BLaER1 treated with 17β-estradiol and CSF1 and Interleukin-3, amounts not matched to agents 10 nM and 100 nM (cell line): ENCODE measurements at regions not wholly inside any gene's neighbourhood (a gene's known extent, or its start where the extent isn't known, plus 50 kb on each side); places are given as distances from the start of the nearest gene placed in this dataset.

ENCODE experiments used
- H3K27ac ChIP-seq, 11 experiments: shearing (Covaris generic); formaldehyde crosslinking; 2 replicates each; pipeline ENCODE4 v1.8.1; 2022
- H3K27me3 ChIP-seq, 11 experiments: shearing (Covaris generic); formaldehyde crosslinking; 2 replicates each; pipeline ENCODE4 v1.8.1; 2022
- H3K36me3 ChIP-seq, 11 experiments: shearing (Covaris generic); formaldehyde crosslinking; 2 replicates each; pipeline ENCODE4 v1.8.1; 2022
- H3K4me1 ChIP-seq, 10 experiments: shearing (Covaris generic); formaldehyde crosslinking; 2 replicates each; pipeline ENCODE4 v1.8.1; 2022
- H3K4me2 ChIP-seq, 11 experiments: shearing (Covaris generic); formaldehyde crosslinking; 2 replicates each; pipeline ENCODE4 v1.8.1; 2022
- H3K4me3 ChIP-seq, 10 experiments: shearing (Covaris generic); formaldehyde crosslinking; 2 replicates each; pipeline ENCODE4 v1.8.1; 2022
- H3K9ac ChIP-seq, 11 experiments: shearing (Covaris generic); formaldehyde crosslinking; 2 replicates each; pipeline ENCODE4 v1.8.1; 2022
- H3K9me3 ChIP-seq, 11 experiments: shearing (Covaris generic); formaldehyde crosslinking; replicated peaks in 1 of 11; 2 replicates each; pipeline ENCODE4 v1.8.1; 2022
- H4K20me1 ChIP-seq, 11 experiments: shearing (Covaris generic); formaldehyde crosslinking; 2 replicates each; pipeline ENCODE4 v1.8.1; 2022
- Cebpa-rat ChIP-seq, 11 experiments: shearing (Covaris generic); IDR thresholded peaks; 2 replicates each; pipeline ENCODE4 v1.8.1; 2022

GRCh38 chr7:85516675-85517074, 329.8 kb upstream of the SEMA3D start:
- Histone ChIP-seq H3K27ac (no peak overlapping the region), H3K4me2 (no peak overlapping the region), H3K4me1 (no peaks in the 10 kb centered on the region), H3K9ac (no peak overlapping the region), H3K9me3 (no peaks in the 10 kb centered on the region), H3K27me3 (no peaks in the 10 kb centered on the region), H3K4me3 (no peak overlapping the region), H3K36me3 (no peaks in the 10 kb centered on the region), H4K20me1 (no peaks in the 10 kb centered on the region)
- TF ChIP-seq Cebpa-rat (IDR thresholded peaks at IDR 0.05) = no peak

- H4K20me1 ChIP-seq = no peaks in the 10 kb centered on the region
- TF ChIP-seq Cebpa-rat (IDR thresholded peaks at IDR 0.05) = no peak
- H3K9ac ChIP-seq = no peak overlapping the region
- no peaks in the 10 kb centered on the region for H3K4me1 ChIP-seq
- H3K4me2 ChIP-seq = no peak overlapping the region
- H3K27me3 ChIP-seq = no peaks in the 10 kb centered on the region
- no peaks in the 10 kb centered on the region for H3K36me3 ChIP-seq
- H3K4me3 ChIP-seq = no peak overlapping the region
- no peak overlapping the region for H3K27ac ChIP-seq
- H3K9me3 ChIP-seq = no peaks in the 10 kb centered on the region
Measured at GRCh38 chr7:85512790-85513189, 325.9 kb upstream of the SEMA3D start.

- Histone ChIP-seq H3K4me3 (no peak overlapping the region), H4K20me1 (no peaks in the 10 kb centered on the region), H3K4me2 (no peak overlapping the region), H3K27ac (no peak overlapping the region), H3K27me3 (no peaks in the 10 kb centered on the region), H3K4me1 (no peaks in the 10 kb centered on the region), H3K36me3 (no peaks in the 10 kb centered on the region), H3K9ac (no peak overlapping the region), H3K9me3 (no peaks in the 10 kb centered on the region)
- TF ChIP-seq Cebpa-rat (IDR thresholded peaks at IDR 0.05) = no peak
Measured at GRCh38 chr7:85510287-85510686, 323.4 kb upstream of the SEMA3D start.

- Histone ChIP-seq H3K9ac (no peak overlapping the region), H3K4me1 (no peaks in the 10 kb centered on the region), H4K20me1 (no peaks in the 10 kb centered on the region), H3K36me3 (no peaks in the 10 kb centered on the region), H3K9me3 (no peaks in the 10 kb centered on the region), H3K27me3 (no peaks in the 10 kb centered on the region), H3K27ac (no peak overlapping the region), H3K4me3 (no peak overlapping the region), H3K4me2 (no peak overlapping the region)
- TF ChIP-seq Cebpa-rat (IDR thresholded peaks at IDR 0.05) = no peak
Measured at GRCh38 chr7:85509476-85509875, 322.6 kb upstream of the SEMA3D start.

GRCh38 chr7:85508642-85509410, 322.0 kb upstream of the SEMA3D start:
- Histone ChIP-seq H4K20me1 (no peaks in the 10 kb centered on the region), H3K27ac (no peak overlapping the region), H3K4me2 (no peak overlapping the region), H3K9me3 (no peaks in the 10 kb centered on the region), H3K4me3 (no peak overlapping the region), H3K27me3 (no peaks in the 10 kb centered on the region), H3K36me3 (no peaks in the 10 kb centered on the region), H3K9ac (no peak overlapping the region), H3K4me1 (no peaks in the 10 kb centered on the region)
- no peak for TF ChIP-seq Cebpa-rat (IDR thresholded peaks at IDR 0.05)

GRCh38 chr7:85498031-85498430, 311.2 kb upstream of the SEMA3D start:
- Histone ChIP-seq H3K27me3 (no peaks in the 10 kb centered on the region), H4K20me1 (no peaks in the 10 kb centered on the region; a peak in 1 of 22 replicates), H3K9me3 (peaks cover 0 to 14% (median 9%) of the 10 kb centered on the region in 11 experiments; a peak in 9 of 22 replicates), H3K9ac (no peak overlapping the region), H3K36me3 (no peaks in the 10 kb centered on the region), H3K4me3 (no peak overlapping the region), H3K4me1 (peaks cover 0 to 7% (median 0%) of the 10 kb centered on the region in 10 experiments; a peak in 2 of 20 replicates), H3K27ac (no peak overlapping the region), H3K4me2 (no peak overlapping the region)
- TF ChIP-seq Cebpa-rat (IDR thresholded peaks at IDR 0.05) = no peak

GRCh38 chr7:85489498-85489897, 302.6 kb upstream of the SEMA3D start:
- H3K4me3 ChIP-seq = no peak overlapping the region
- peak overlapping the region in 1 of 11 experiments; percentile 33; a peak in 2 of 22 replicates for H3K4me2 ChIP-seq
- H3K4me1 ChIP-seq = peaks cover 0 to 9% (median 0%) of the 10 kb centered on the region in 10 experiments; a peak in 4 of 20 replicates
- no peak overlapping the region for H3K9ac ChIP-seq
- H3K9me3 ChIP-seq = no peaks in the 10 kb centered on the region
- no peak for TF ChIP-seq Cebpa-rat (IDR thresholded peaks at IDR 0.05)
- no peaks in the 10 kb centered on the region for H3K36me3 ChIP-seq
- no peaks in the 10 kb centered on the region for H4K20me1 ChIP-seq
- no peak overlapping the region for H3K27ac ChIP-seq
- no peaks in the 10 kb centered on the region for H3K27me3 ChIP-seq

GRCh38 chr7:85488406-85488805, 301.6 kb upstream of the SEMA3D start:
- no peaks in the 10 kb centered on the region for H3K36me3 ChIP-seq
- H3K4me2 ChIP-seq = no peak overlapping the region

GRCh38 chr7:85483177-85483576, 296.3 kb upstream of the SEMA3D start:
- Histone ChIP-seq H3K9ac (no peak overlapping the region), H3K27me3 (no peaks in the 10 kb centered on the region), H4K20me1 (no peaks in the 10 kb centered on the region), H3K4me2 (no peak overlapping the region), H3K9me3 (no peaks in the 10 kb centered on the region), H3K27ac (no peak overlapping the region), H3K4me3 (no peak overlapping the region), H3K4me1 (no peaks in the 10 kb centered on the region), H3K36me3 (no peaks in the 10 kb centered on the region)
- TF ChIP-seq Cebpa-rat (IDR thresholded peaks at IDR 0.05) = no peak

More at GRCh38 chr7:85488406-85488805, 301.6 kb upstream of the SEMA3D start:
- no peaks in the 10 kb centered on the region for H3K9me3 ChIP-seq
- no peak for TF ChIP-seq Cebpa-rat (IDR thresholded peaks at IDR 0.05)
- no peaks in the 10 kb centered on the region for H3K27me3 ChIP-seq
- peaks cover 0 to 9% (median 0%) of the 10 kb centered on the region in 10 experiments; a peak in 4 of 20 replicates for H3K4me1 ChIP-seq
- H3K9ac ChIP-seq = no peak overlapping the region
- H4K20me1 ChIP-seq = no peaks in the 10 kb centered on the region
- no peak overlapping the region for H3K27ac ChIP-seq
- no peak overlapping the region for H3K4me3 ChIP-seq

GRCh38 chr7:85480666-85481065, 293.8 kb upstream of the SEMA3D start:
- Histone ChIP-seq H3K4me1 (no peaks in the 10 kb centered on the region), H3K9me3 (no peaks in the 10 kb centered on the region), H3K36me3 (no peaks in the 10 kb centered on the region), H3K4me3 (no peak overlapping the region), H3K27ac (no peak overlapping the region), H3K4me2 (no peak overlapping the region), H3K9ac (no peak overlapping the region), H3K27me3 (no peaks in the 10 kb centered on the region), H4K20me1 (no peaks in the 10 kb centered on the region)
- no peak for TF ChIP-seq Cebpa-rat (IDR thresholded peaks at IDR 0.05)
